ENCODE measurements at regions not wholly inside any gene's neighbourhood (a gene's known extent, or its start where the extent isn't known, plus 50 kb on each side); places are given as distances from the start of the nearest gene placed in this dataset.
"Not testable (repeated sequence)": the region's sequence is repeated elsewhere in the genome, so short reads cannot be mapped to it uniquely, and the experiment has no call there.

- no peak for DNase-seq (ENCODE audit: low read depth, low spot score)
Observed at GRCh38 chr5:104611135-104611767, 1048.7 kb upstream of the NUDT12 start.

GRCh38 chr5:104606258-104606829 is 1043.8 kb upstream of the NUDT12 start:
- H3K27ac ChIP-seq = no peak overlapping the region
- DNase-seq (ENCODE audit: low read depth, low spot score) = no peak

More at GRCh38 chr5:104611135-104611767, 1048.7 kb upstream of the NUDT12 start:
- H3K27ac ChIP-seq = no peak overlapping the region

GRCh38 chr5:104599726-104600125 is 1037.1 kb upstream of the NUDT12 start:
- DNase-seq (ENCODE audit: low read depth, low spot score) = no peak
- H3K27ac ChIP-seq = no peak overlapping the region

- no peak overlapping the region for H3K27ac ChIP-seq
- DNase-seq (ENCODE audit: low read depth, low spot score) = no peak
Observed at GRCh38 chr5:104598285-104598684, 1035.7 kb upstream of the NUDT12 start.

GRCh38 chr5:104594850-104595249 is 1032.3 kb upstream of the NUDT12 start:
- no peak overlapping the region for H3K27ac ChIP-seq
- DNase-seq (ENCODE audit: low read depth, low spot score) = no peak

- H3K27ac ChIP-seq = no peak overlapping the region
- no peak for DNase-seq (ENCODE audit: low read depth, low spot score)
Observed at GRCh38 chr5:104576677-104577076, 1014.1 kb upstream of the NUDT12 start.

- DNase-seq (ENCODE audit: low read depth, low spot score) = no peak
- H3K27ac ChIP-seq = no peak overlapping the region
Observed at GRCh38 chr5:104573949-104574709, 1011.5 kb upstream of the NUDT12 start.

GRCh38 chr5:104569621-104570020 is 1007.0 kb upstream of the NUDT12 start:
- H3K27ac ChIP-seq = no peak overlapping the region
- DNase-seq (ENCODE audit: low read depth, low spot score) = no peak

GRCh38 chr5:104564530-104564929 is 1001.9 kb upstream of the NUDT12 start:
- no peak for DNase-seq (ENCODE audit: low read depth, low spot score)
- H3K27ac ChIP-seq = no peak overlapping the region

- H3K27ac ChIP-seq = no peak overlapping the region
- no peak for DNase-seq (ENCODE audit: low read depth, low spot score)
Observed at GRCh38 chr5:104556957-104557356, 994.4 kb upstream of the NUDT12 start.

- no peak for DNase-seq (ENCODE audit: low read depth, low spot score)
- H3K27ac ChIP-seq = no peak overlapping the region
Observed at GRCh38 chr5:104551628-104552027, 989.0 kb upstream of the NUDT12 start.

GRCh38 chr5:104546871-104547270 is 984.3 kb upstream of the NUDT12 start:
- not testable (repeated sequence) for H3K27ac ChIP-seq; DNase-seq (ENCODE audit: low read depth, low spot score)

- no peak overlapping the region for H3K27ac ChIP-seq
- DNase-seq (ENCODE audit: low read depth, low spot score) = no peak
Observed at GRCh38 chr5:104541141-104541785, 978.7 kb upstream of the NUDT12 start.

- H3K27ac ChIP-seq = no peak overlapping the region
- DNase-seq (ENCODE audit: low read depth, low spot score) = no peak
Observed at GRCh38 chr5:104540448-104540847, 977.9 kb upstream of the NUDT12 start.

- DNase-seq (ENCODE audit: low read depth, low spot score) = no peak
Observed at GRCh38 chr5:104539618-104540350, 977.2 kb upstream of the NUDT12 start.

GRCh38 chr5:104538734-104539133 is 976.1 kb upstream of the NUDT12 start:
- DNase-seq (ENCODE audit: low read depth, low spot score) = no peak
- no peak overlapping the region for H3K27ac ChIP-seq

More at GRCh38 chr5:104539618-104540350, 977.2 kb upstream of the NUDT12 start:
- H3K27ac ChIP-seq = no peak overlapping the region

- no peak overlapping the region for H3K27ac ChIP-seq
- DNase-seq (ENCODE audit: low read depth, low spot score) = no peak
Observed at GRCh38 chr5:104533498-104533897, 970.9 kb upstream of the NUDT12 start.

GRCh38 chr5:104526866-104527265 is 964.3 kb upstream of the NUDT12 start:
- H3K27ac ChIP-seq = no peak overlapping the region
- DNase-seq (ENCODE audit: low read depth, low spot score) = no peak

GRCh38 chr5:104513640-104514072 is 951.1 kb upstream of the NUDT12 start:
- H3K27ac ChIP-seq = no peak overlapping the region
- DNase-seq (ENCODE audit: low read depth, low spot score) = no peak

- no peak overlapping the region for H3K27ac ChIP-seq
- peak; percentile 10 for DNase-seq (ENCODE audit: low read depth, low spot score)
Observed at GRCh38 chr5:104513121-104513602, 950.6 kb upstream of the NUDT12 start.
